HG03175 (cell line): ENCODE measurements at regions not wholly inside any gene's neighbourhood (a gene's known extent, or its start where the extent isn't known, plus 50 kb on each side); places are given as distances from the start of the nearest gene placed in this dataset.

Source experiments
- ATAC-seq: cut with Tn5 transposase; IDR thresholded peaks from one replicate; pipeline ENCODE4 v1.9.1; 2021; ENCODE audit warnings: mild to moderate bottlenecking, moderate library complexity; ENCODE audit not compliant: unreplicated experiment

DNA sequence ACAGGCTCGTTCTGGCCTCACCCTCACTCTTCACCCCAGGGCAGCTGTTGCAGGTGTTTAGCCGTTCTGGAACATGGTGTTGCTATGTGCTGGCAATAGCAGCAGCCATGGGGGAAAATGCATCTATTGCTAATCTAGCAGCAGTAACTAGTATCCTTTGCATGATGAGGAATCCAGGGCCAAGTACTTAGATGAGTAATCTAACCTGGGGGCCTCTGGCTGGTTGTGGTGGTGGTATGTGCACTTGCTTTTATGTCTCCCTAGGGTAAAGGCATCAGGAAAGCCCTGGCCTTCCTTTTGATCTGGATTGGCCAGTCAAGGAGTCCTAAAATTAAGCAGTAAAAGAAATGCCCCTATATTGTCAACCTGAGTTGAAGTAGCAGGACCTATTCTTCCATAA is 594.5 kb upstream of the MAP3K7 start:
- ATAC-seq, result no peak

GRCh38 chr6:91173651-91174050 is 586.8 kb upstream of the MAP3K7 start:
- ATAC-seq, result no peak

DNA sequence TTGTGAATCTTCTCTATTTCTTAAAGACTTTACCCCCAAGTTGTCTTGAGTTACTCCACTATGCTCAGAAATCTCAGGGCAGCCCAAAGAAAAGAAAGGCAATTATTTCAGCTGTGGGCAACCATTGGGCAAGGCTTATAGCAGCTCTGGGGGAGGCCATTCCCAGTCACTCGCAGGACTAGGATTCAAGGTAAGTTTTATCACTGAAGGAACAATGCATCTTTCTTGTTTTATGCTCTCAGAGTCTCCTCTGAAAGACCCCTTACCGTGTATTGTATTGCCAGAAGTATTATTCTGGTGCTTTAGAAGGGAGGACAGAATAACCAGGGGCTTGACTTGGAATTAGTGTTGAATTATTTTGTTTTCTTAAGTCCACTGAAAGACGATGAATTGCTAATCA is 586.3 kb upstream of the MAP3K7 start:
- no peak for ATAC-seq

- no peak for ATAC-seq
These were observed 585.0 kb upstream of the MAP3K7 start for GRCh38 chr6:91171754-91172462.

- no peak for ATAC-seq
These were observed 581.0 kb upstream of the MAP3K7 start for GRCh38 chr6:91167846-91168245.

DNA sequence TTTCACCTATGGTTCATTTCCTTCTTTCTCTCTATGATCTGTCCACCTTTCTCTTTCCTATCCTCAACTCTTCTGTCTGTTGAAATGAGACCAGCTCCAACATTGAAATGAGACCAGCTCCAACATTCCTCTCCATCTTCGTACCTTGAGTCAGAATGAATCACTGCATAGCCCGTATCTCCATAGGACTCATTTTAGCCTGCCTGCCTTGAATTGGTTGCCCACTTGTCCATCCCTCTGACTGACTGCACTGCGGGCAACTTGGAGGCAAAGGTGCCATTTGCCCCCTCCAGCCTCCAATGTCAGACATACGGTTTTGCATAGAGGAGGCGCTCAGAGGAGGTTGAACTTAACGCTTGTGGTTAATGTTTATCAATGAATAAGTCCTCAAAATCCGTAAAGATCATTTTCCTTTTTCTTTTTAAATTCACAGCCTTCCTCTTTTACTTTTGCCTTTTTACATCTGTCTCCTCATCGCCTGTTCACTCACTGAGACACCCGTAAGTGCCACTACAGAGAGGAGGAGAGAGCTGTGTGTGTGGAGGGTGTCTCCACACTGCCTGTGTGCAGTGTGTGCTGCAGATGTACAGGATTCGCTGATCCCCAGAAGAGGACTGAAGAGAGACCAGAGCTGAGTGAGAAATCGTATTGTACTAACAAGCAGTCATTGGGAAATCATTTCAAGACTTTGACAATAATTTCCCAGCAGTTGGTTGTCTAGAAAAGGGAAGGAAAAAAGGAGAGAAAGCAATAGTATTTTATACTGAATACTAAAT is 579.6 kb upstream of the MAP3K7 start:
- ATAC-seq, result no peak

DNA sequence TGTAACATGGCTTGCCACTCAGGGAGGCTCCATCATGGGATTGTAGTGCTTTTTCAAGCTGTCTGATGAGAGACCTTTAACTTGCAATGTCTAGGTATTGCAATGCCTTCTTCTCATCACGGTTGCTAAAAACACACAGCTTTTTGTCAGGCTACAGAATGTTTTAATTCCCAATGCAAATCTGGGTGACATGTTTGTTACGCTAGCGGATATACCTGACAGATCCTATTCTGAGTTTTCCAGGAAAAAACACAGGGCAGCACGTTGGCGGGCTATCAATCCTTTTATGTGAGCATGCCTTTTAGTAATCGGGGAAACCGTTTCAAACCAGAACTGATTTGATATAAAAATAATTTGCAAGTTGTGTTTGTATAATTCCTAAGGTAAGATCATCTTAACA is 577.2 kb upstream of the MAP3K7 start:
- no peak for ATAC-seq

GRCh38 chr6:91161246-91161645 is 574.4 kb upstream of the MAP3K7 start:
- ATAC-seq, result no peak

DNA sequence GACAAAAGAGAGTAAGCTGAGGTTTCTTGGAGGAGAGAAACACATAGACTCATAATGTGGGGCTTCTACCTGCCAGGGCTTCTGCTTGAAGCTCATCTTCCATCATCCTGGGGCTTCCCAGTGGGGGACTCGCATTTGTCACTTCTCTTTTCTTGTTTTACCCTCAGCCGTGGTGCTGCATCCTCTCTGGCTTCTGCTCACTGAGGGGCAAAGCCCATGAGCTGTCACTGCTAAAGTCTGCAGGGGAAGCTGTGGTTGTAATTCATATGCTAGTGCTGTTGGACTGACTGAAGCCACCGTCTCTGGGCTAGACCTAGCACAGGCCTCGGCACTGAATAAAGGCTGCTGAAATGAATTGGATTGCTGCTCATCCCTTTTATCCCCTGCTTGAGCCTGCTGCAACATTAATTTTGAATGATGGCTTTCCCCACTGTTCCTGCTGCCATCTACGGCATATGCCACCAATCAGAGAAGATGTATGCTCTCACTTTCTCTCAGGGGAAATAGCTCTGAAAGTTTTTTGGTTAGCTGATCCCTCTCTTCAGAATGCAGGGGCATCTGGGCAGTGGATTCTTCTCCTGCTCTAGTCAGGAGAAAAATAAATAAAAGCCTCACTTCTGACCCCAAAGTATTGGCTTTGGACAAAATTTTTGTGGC is 568.4 kb upstream of the MAP3K7 start:
- no peak for ATAC-seq

DNA sequence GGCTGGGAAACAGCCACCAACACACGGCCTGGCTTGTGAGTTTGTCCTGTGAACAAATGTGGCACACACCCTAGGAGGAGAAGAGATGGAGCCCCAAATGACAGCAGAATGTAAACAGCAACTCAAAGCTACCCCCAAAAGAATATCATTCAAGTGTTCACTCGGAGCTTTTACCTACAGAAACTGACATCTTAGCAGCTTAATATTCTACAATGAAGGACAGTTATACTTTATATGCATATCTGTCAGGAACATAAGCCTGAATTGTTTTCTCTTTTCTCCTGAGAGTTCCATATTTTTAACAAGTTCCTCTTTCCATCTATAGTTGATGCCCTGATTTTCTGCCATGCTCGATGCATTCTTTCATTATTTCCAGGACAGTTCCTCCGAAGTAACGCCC is 566.0 kb upstream of the MAP3K7 start:
- no peak for ATAC-seq

DNA sequence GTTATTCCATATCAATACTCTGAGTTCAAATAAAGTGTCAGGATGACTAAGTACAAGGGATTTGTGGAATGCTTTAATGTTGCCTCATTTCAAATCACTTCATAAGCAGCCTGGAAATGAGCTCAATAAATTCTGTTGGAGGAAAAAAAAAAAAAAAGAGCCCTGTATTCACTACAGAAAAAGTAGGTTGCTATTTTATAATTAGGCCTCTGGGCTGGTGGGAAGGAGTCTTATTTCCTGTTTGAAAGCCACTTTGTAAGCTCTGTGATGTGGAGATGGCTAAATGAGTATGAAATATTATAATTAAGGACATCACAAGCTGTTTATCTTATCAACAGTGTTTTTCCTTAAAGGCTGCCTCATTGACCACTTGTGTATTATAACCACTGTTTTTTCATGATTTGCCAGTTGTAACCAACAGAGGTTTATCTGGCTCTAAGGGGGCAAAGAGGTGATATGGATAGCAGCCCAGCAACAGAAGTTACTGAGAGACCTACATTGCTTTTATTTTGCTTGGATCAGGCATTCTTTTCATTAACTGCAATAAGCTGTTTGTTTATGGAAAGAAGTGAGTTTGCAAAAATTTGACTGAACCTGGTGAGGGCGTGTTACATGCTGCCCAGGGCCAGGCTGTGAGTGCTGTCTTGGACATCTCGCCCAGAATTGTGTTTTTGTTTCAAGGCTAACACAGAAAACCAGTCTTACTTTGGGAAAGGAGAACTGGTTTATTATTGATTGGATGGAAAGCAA is 563.3 kb upstream of the MAP3K7 start:
- ATAC-seq, result no peak

- no peak for ATAC-seq
These were observed 562.5 kb upstream of the MAP3K7 start for GRCh38 chr6:91149246-91149955.

GRCh38 chr6:91144126-91144525 is 557.3 kb upstream of the MAP3K7 start:
- ATAC-seq, result no peak

DNA sequence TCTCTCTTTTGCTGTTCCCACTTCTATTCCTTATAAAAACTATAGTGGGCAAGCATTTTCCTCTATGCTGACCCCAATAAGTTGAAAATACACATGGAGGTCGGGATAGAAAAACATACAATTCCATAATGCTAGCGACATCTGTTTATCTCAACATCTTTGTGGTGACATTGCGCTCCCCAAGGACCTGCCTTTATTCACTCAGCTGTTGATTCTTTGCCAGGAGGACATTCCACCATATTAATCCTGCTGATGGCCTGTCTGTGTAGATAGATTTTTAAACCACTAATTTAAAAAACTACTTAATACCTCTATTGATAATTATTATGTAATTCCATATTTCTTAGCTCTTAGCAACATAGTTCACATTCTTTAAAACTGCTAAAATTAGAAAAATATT is 555.3 kb upstream of the MAP3K7 start:
- no peak for ATAC-seq

DNA sequence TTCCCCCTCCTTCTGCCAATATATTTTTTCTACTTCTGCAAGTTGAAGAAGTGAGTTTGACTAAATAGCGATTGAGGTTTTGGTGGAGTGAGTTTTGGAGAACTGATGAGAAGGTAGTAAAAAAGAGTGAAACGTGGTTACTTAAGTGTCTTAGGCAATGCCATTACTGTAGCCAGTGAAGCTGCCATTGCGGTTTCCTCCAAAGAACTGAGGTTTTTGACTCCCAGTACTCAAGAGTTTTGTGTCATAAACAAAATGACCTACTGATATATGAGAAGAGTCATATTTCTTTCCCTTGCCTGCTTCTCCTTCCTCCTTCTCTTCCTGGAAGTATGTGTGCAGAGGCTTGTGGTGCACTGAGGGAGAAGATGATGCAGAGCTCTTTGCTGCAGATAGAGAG is 554.5 kb upstream of the MAP3K7 start:
- no peak for ATAC-seq

DNA sequence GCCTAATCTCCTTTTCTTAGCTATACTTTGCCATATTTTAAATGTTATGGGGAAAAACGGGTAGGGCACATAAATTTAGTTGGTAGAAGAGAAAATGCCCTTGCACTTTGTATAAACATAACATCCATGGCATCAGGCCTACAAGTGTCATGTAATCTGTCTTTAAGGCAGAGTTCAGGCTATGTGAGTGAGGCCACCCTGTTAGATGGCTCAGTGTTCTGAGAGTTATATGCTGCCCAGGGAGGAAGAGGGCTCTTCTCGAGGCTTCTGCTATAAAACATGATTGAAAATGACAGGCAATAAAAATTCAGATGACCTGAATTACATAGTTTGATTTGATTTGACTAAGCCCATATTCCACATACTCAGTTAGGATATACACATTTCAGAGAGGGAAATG is 553.6 kb upstream of the MAP3K7 start:
- ATAC-seq, result no peak

DNA sequence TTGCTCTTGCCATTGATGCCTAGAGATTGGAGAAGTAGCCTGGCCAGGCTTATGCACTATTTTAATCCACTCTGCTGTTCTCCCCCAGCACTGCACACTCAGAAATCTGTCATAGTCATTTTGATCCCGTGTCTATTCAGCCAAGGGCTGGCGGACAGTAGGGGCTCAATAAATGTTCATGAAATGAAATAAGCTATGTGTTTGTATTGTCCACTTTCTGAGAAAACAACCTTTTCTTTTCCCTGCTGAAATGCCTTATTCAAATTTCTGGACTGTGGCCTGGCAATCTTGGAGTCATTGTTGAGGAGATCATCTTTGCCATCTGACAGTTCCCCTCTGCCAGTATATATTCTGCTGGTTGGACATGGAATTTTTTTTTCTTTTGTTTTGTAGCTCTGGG is 550.4 kb upstream of the MAP3K7 start:
- no peak for ATAC-seq

DNA sequence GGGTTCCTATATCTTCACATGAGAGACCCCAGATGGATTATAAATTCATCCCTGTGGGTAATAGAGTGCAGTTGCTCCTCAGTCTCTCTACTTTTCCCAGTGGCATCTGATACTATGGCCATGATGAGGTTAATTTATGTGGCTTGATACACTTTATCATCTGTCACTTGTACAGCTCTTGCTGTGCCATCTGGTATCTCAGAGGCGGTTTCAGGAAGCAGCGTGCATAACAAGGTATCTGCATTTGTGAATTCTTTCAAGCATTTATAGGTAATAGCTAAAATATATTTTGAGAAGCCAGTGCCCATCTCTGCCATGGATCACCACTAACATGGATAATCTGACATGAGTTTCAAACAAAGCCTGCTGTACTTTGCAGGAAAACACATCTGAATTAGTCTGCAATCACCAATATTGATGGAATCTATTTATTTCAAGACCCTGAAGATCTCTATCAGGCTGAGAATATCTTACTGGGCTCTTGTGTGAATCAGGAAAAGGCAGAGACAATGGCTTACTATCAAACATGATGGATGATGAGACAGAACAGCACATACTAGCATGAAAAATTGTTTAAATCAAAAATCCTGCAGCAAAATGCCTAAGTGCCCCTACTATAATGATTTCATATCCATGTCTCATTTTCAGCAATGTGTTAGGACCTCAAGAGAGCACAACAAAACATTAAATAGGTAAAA is 548.7 kb upstream of the MAP3K7 start:
- no peak for ATAC-seq

DNA sequence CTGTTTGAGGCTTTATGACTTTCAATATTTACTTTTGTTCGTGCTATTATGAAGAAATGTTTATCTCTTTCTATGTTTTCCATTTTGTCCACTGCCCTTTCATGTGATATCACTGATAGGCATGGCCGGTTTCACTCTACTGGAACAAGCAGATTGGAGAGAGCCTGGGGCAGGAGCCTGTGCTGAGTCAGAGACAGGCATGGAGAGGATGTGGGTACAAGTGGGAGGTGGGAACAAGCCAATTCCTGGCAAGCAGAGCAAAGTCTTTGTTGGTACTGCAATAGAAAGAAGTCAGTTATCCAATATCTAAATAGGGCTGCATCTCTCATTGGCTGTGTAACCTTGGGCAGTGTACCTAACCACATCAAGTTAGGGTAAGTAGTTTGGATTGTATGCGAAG is 545.6 kb upstream of the MAP3K7 start:
- ATAC-seq, result no peak

- no peak for ATAC-seq
These were observed 543.3 kb upstream of the MAP3K7 start for GRCh38 chr6:91130126-91130525.
